NCI-H2196 (cell line): ENCODE measurements at regions not wholly inside any gene's neighbourhood (a gene's known extent, or its start where the extent isn't known, plus 50 kb on each side); places are given as distances from the start of the nearest gene placed in this dataset.

Experiments used
- DNase-seq: peaks from one replicate; lab custom pipeline; 2025; ENCODE audit not compliant: unreplicated experiment; lab: John Stamatoyannopoulos, UW

DNA sequence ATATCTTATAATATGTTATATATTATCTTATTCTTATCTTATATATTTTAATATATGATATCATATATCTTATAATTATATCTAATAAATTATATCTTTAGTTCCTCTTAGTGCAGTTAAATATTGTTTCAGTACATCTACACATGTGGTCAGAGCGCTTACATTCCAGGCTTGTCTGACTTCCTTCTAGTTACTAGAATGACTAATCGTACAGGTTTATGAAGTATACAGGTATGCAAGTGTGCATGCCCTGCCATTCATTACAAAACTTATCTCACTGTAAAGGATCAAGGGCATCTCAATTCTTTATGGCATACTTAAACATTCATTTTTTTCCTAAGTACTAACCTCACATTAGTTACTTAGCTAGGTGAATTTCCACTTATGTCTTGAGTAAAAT lies 1278.0 kb upstream of the MAP3K7 start:
- DNase-seq: no peak

DNA sequence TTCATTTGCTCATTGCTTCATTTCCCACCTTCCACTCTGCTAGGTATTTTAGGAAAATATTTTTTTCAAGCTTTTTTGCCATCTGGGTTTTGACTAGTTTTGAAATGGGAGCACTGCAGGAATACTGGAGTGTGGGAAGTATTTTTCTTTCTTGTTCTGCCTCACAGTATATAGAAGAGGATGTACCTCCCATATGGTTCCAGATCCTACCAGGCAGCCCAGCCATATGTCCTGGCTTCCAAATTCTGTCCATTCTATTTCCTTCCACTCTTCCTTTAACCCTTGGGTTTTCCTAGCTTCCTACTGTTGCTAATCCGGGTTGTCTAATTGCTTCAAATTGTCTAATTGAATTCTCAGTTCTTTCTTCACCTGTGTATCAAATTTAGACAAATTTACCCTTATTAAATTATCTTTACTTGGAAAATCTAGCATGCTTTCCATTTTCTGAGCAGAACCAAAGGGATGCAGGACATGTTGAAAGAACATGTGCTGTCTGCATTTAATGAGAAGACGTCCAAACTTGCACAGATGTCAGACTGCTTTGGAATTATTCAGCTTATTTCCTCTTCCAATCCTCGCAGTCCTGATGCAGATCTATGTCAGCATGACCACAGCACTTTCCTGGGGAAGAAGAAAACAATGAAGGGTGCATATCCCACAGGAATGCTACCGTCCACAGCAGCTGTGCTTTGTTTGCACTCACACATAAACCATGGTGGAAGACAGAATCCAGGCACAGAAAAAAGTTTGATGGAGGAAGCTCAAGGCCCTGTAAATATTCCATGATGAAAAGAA lies 1273.9 kb upstream of the MAP3K7 start:
- DNase-seq: no peak

DNA sequence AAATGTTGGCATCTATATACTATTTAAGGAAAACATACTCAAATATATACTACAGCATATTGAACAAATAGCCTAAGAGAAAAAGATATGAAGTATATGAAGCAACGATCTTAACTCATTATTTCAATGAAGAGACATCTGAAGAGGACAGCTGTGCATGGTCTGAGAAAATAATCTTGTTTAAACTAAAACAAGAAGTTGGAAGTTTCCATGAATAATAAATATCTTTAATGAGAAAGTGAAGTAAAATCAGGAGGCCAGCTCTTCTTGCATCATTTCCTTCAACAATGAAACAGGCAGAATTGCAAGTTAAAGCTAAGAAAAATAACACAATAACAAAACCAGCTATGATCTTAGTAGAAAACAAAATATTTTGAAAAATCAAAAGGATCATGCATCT lies 1265.4 kb upstream of the MAP3K7 start:
- no peak for DNase-seq

DNA sequence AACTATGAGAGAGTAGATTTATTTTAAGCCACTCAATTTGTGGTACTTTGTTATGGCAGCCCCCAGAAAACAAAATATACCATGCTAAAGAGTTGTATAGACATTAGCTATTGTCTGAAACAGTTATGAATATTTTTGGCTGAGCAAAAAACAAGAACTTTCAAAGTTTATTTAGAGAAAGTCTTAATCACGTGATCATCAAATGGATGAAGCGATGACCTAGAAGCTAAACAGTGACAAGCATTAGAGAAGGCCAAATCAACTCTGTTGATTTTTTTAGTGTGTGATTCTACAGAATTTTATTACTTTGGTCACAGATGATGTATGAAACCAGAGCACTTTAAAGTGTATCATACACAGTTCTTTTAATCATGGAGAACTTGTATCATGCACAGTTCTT lies 1247.9 kb upstream of the MAP3K7 start:
- DNase-seq: no peak

DNA sequence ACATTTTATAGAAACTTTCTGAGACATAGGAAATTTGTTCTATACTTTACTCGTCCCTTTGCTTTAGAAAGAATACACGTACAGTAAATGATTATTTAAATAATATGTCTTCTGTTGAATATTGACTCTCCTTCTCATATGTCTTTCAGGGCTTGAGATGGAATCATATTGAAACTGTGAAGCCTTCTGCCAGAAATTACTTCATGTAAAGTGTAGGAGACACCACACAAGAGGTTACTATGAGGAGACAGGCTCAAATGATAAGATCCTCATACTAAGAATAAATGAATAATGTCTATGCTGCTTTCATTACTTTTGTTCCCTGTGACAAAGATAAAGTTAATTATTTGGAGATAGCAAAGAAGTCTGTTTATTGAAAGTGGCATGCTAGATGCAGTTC lies 1240.3 kb upstream of the MAP3K7 start:
- no peak for DNase-seq

DNA sequence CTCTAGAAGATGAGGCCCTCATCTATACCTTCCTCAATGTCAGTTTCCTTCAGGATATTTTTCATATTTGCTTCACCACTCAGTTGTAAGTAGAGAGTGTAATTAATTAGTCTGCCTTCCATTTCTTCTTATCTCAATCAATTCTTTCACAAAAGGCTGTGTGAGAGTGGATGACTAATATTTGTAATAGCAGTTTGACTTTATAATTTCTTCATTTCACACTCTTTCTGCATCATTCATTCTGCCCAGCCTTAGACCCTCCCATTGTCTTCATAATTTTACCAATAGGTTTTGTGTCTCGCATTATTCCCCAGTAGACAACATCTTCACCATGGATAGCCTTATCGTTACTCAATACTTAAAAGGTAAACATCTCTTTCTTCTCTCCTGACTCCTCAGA lies 1239.3 kb upstream of the MAP3K7 start:
- DNase-seq: no peak

DNA sequence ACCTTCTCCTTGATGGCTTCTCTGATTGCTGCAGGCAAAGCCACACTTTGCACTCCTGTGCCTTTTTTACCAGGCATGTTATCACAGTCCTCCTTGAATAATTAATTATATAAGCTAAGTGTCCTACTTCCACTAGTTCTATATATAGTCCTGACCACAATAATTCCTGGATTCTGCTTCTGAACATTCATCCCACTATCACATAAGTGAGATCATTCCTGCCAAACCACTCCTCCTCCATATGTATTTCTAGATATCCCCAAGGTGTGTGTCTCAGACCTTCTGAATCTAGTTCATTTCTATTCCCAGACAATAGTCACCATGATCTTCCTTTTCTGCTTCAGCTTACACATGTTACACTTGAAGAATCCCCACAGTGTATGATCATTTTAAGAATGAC lies 1237.5 kb upstream of the MAP3K7 start:
- DNase-seq: no peak

DNA sequence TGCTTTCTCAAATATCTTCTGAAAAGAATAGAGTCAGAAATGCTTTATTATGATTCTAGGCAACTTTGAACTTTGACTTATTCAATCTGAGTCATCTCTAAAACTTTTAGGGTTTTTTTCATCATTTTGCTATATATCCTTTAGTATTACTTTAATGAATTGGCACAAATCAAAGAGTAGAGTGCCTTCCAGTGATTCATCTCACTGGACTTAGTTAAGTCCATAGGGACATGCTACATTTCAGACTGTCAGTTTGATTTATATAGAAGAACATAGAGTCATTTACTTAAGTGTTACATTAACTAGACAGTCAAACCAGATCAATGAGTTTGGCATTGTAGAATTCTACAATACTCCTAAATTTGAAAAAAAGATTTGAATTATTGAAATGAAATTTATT lies 1235.7 kb upstream of the MAP3K7 start:
- no peak for DNase-seq

DNA sequence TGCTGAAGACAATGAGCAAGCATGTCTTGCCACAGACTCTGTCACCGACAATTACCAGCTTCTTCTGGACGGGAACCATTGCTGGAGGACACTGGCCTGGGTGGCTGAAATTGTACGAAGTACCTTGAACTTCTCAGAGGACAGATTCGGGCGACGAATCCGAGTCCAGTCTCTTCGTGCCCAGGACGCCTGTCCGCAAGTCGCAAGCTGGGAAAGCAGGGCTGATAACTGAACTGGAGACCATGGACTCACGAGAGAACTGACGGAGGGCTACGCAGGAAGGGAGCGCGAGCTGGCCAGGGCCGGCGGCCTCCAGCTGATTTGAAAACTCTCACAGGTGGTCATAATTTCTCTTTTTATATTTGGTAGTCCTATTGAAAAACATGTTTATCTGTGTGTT lies 1229.5 kb upstream of the MAP3K7 start:
- DNase-seq: no peak

DNA sequence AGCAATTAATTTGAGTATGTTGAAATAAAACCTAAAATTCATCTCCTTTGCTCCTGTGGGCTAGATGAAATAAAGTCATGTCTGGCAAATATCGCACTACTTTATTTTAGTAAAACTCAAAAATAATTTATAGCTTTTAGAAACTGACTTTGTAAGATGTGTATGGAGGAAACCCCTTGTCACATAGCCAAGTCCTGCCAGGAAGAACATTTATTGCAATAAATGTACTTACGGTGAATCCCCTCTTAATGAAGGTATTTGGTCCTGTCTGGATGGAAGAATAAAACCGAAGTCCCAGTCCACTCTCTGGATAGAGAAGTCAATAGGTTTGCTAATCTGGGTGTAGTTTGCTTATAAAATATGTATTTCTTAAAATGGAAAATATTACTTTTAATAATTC lies 1226.8 kb upstream of the MAP3K7 start:
- DNase-seq: no peak

DNA sequence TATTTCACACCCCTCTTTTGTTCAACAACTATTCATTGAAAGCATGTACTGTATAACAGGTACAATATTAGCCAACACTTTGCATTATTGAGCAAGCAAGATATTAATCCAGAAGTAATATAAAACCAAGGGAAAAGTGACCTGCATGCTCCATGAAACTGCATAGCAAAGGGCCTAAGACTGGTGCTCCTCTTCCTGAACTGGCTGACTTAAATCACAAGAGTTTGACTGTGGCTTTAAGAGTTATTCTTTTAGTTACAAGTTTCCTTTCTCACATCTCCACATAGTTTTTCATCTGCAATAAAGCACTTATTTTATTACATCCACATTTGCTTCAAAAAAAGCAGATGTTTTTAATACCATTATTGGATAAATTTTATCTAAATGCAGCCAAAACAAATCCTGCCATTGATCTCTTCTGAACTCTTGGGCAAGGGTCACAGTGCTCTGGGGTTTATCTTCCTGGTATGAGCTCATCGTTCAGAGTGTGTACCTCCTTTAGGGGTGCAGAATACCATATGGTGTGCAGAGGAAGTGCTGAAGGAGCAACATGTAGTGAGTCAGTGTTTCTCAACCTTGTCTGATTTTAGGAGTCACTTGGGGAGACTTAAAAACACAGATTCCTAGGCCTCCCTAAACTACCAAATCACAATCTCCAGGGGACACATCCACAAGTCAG lies 1225.9 kb upstream of the MAP3K7 start:
- DNase-seq: no peak

DNA sequence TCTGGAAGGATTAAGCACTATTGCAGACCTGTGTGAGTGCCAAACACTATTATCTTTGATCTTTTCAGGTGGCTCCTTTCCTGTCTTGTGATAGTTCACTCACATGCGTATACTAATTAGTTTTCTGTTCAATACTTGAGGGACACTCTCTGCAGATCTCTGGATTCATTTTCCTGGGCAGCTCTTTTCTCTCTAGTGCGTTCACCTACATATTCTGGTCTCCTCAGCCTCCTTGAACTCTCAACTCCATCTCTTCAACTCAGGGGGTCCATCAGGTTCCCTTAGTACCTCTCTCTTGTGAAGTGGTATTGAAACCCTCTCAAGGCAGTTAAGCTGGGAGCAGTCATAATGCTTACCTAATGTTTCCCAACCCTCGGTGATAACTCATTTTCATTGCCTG lies 1218.1 kb upstream of the MAP3K7 start:
- no peak for DNase-seq

DNA sequence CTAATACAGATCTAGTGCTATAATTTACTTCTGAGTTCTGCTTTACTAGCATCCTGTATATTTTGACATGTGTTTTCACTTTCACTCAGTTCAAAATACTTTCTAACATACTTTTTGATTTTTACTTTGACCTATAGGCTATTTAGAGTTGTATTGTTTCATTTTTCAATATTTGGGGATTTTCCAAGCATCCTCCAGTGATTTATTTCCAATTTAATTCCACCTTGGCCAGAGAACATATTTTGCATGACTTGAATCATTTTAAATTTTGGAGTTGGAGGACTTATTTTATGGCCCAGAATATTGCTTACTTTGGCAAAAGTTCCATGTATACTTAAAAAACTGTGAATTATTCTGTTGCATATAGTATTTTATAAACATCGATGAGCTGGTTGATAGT lies 1215.6 kb upstream of the MAP3K7 start:
- DNase-seq: no peak

DNA sequence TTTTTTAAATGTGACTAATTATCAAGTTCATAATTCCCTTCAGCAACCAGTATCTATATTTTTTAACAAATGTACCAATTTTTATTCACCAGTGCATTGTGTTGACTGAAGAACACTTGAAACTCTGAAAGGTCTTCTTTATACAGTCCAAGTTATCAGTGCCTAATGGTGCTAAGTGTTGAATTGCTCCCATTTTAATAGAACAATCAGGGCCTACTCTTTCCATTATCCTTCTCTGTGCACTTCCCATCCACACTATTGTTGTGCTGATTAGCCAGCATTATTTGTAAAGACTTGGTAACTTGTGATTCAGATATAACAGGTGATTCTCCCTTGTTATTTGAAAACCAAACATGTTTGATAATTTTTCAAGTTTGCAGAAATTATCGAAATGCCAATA lies 1209.7 kb upstream of the MAP3K7 start:
- DNase-seq: no peak

DNA sequence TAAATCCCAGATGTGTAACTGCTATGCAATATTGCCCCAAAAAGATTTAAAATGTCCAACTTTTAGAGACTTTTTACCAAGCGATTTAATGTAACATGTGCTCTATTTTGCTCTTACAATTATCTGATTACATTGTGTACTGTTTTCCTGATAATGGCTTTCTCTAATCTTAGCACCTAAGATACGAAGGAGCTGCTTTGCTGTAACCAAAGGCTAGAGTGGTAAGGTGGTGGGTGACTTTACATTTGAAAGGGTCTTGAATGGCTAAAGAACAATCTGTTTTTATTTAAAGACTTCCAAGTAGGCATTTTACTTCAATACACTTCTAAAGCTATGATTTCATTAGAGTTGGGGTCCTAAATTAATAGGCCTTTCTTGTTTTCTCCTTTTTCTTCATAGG lies 1201.6 kb upstream of the MAP3K7 start:
- no peak for DNase-seq

DNA sequence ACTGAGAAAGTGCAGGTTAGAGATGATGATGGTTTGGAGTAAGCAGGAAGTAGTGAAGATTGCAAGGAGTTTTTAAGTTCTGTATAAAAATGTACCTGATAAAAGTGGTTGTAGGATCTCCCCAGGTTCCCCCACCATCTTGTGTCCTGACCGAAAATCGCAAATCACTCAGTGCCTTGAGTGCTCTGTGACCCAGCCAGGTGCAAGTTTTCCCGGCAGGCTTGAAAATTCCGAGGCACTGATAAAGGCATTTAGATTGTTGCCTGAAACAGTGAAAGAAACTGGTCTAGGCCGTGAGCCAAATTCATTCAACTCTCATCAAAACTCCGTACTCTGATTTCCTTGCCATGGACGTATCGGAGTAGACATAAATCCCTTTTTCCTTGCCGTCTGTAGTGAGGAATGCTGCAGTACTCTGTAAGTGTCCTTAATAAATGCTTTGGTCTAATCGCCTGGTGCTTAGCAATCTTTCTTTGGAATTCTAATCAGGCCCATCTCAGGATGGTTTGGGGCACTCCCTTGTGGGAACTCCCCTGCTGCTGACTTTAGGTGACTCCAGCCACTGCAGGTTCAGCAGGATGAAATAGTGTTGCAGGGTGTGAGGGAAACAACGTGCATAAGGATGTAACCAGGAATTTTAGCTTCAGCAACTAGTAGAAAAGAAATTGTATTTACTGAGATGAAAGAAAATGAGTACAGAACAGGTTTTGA lies 1199.8 kb upstream of the MAP3K7 start:
- no peak for DNase-seq

DNA sequence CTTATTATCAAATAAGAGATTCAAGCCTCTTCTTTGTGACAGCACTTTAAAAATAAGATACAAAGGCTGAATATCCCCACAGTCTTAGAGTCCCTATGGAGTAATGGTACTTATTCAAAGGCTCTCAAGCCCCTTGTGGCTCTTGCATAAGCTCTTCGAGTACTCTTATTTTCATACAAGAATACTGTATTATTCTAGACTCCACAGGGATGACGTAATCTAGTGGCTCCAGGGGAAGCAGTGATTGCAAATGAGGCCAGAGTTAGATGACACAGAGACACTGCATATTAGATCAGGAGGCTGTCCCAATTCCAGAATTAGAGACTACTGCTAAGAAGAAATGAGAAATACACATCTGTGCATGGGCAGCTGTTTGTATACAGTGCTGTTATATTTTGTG lies 1195.9 kb upstream of the MAP3K7 start:
- DNase-seq: no peak

DNA sequence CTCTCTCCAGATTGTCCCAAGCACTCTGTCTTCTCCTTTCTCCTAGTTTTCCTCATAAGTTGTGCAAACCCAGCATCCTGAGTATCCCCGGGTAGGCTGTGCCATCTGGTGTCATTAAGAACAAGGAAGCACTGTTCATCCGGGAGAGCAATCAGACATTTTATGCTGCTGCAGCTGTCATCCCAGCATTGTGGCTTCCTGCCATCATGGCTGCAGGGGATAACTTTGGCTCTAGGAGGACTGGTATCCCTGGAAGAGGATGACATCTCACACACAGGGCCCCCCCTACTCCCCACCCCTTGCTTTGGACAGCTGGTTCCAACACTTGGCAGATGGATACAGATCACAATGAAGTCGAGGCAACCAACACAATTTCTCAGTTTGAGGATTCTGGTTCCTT lies 1195.1 kb upstream of the MAP3K7 start:
- DNase-seq: peak; percentile 3

DNA sequence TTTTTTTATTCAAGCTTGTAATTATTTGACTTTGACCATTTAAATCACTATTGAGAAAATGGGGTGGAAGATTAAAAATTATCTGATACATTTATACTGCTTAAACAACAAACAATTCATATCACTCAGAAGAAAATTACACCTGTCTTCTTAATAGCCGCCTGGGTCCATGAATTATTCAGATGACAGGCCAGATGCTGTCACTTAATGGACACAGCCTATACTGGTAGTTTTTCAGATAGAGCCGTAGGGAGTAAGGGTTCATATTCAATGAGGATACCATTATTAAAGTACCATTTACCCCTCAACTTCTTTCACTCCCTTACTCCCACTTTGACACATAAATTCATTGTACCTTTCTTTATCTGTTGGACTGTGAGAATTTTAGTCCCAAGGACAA lies 1193.4 kb upstream of the MAP3K7 start:
- DNase-seq: no peak

DNA sequence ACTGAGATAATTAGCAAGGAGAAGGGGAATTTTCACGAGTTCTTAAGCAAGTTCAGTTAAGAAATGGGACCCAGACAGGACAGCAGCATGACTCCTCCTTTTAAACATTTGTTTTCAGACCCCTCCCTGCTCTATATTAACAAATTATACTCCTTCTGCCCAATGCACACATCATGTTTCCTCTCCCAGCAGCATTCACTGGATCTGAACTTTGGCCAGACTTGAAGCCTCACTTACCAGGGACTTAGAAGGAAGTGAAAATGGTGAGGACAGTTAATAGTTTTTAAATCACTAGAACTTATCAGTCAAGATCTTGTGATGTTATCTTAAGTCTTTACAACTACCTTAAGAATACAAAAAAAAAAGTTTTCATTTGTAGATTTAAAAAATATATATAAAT lies 1174.7 kb upstream of the MAP3K7 start:
- DNase-seq: no peak

DNA sequence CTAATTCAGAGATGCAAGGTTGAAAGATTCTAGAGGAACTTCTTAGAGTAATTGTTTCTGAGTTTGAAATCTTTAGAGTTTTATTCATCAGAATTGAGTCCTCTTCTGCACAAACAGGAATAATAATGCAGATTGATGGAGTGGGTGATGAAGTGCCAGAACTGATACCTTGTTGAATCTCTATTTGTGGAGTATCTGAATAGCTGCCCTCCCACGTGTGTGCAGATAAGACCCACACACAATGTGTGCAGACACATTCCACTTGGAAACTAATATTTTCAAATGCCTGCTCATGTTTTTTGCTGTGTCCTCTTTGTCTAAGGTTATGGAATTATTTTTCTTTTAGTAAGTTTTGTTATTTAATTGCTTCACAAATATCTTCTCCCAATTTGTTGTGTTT lies 1167.8 kb upstream of the MAP3K7 start:
- DNase-seq: no peak

DNA sequence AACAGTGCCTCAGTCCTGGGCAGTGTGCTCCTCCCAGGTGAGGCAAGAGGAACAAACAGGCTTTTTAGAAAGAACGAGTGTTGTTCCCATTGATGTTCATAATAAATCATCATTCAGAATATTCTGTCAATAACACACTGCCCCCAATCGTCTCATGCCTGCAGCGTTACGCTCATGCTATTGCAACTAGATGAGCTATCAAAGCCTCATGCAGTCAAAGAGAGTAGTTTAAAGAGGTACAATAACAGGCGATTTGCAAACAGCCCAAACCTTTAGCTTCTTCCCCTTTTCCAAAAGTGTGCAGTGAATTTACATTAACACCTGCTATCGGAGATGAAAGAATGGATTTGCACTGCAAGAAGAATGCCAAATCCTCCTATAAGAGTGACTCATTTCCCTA lies 1164.7 kb upstream of the MAP3K7 start:
- no peak for DNase-seq
